GM23338 (cell line): ENCODE measurements at regions not wholly inside any gene's neighbourhood (a gene's known extent, or its start where the extent isn't known, plus 50 kb on each side); places are given as distances from the start of the nearest gene placed in this dataset.

Experiments used
- ATAC-seq: fragments of 200-7000 bp; cut with Tn5 transposase; 3 replicates; pipeline ENCODE4 v1.9.1; 2020
- DNase-seq: peaks from one replicate; pipeline ENCODE4 v3.0.0-alpha.2; 2015; ENCODE audit warnings: low spot score
- H2AFZ ChIP-seq: fragments of 200-600 bp; sonication (generic); 2 replicates; pipeline ENCODE4 v1.8.0; 2016; ENCODE audit warnings: antibody characterized with exemption, mild to moderate bottlenecking, moderate library complexity
- H3F3A ChIP-seq: fragments of 200-600 bp; sonication (generic); replicated peaks from 2 replicates; pipeline ENCODE4 v1.8.0; 2017; ENCODE audit warnings: antibody characterized with exemption, mixed run types, low read depth
- H3K27ac ChIP-seq: fragments of 200-600 bp; sonication (generic); 2 replicates; pipeline ENCODE4 v1.6.1; 2016; ENCODE audit warnings: low read depth
- H3K27me3 ChIP-seq: fragments of 200-600 bp; sonication (generic); 2 replicates; pipeline ENCODE4 v1.8.0; 2016; ENCODE audit warnings: mild to moderate bottlenecking, mixed run types, moderate library complexity; ENCODE audit not compliant: insufficient read depth
- H3K36me3 ChIP-seq: fragments of 200-600 bp; sonication (generic); 2 replicates; pipeline ENCODE4 v1.8.0; 2016; ENCODE audit warnings: mild to moderate bottlenecking; ENCODE audit not compliant: insufficient read depth
- H3K4me1 ChIP-seq: fragments of 200-600 bp; sonication (generic); 2 replicates; pipeline ENCODE4 v1.8.0; 2016; ENCODE audit warnings: mild to moderate bottlenecking, moderate library complexity; ENCODE audit not compliant: insufficient read depth
- H3K4me2 ChIP-seq: fragments of 200-600 bp; sonication (generic); 2 replicates; pipeline ENCODE4 v1.7.1; 2017; ENCODE audit warnings: mixed run types
- H3K4me3 ChIP-seq: fragments of 200-600 bp; sonication (generic); 2 replicates; pipeline ENCODE4 v1.6.1; 2016; ENCODE audit warnings: mixed run types
- H3K79me2 ChIP-seq: fragments of 200-600 bp; sonication (generic); replicated peaks from 2 replicates; pipeline ENCODE4 v1.8.0; 2017; ENCODE audit warnings: mild to moderate bottlenecking; ENCODE audit not compliant: insufficient read depth
- H3K9me2 ChIP-seq: fragments of 200-600 bp; sonication (generic); 2 replicates; pipeline ENCODE4 v1.8.0; 2017; ENCODE audit not compliant: insufficient read depth
- H4K20me1 ChIP-seq: fragments of 200-600 bp; sonication (generic); replicated peaks from 2 replicates; pipeline ENCODE4 v1.8.0; 2017; ENCODE audit warnings: mild to moderate bottlenecking; ENCODE audit not compliant: insufficient read depth
- H3K27ac Mint-ChIP-seq: 2 replicates; pipeline ENCODE4 v1.8.0; 2020; ENCODE audit warnings: inconsistent platforms, mild to moderate bottlenecking, moderate library complexity, mixed read lengths
- H3K27me3 Mint-ChIP-seq: 3 replicates; pipeline ENCODE4 v1.8.0; 2022; ENCODE audit warnings: low read depth, mild to moderate bottlenecking, moderate library complexity, mixed read lengths, inconsistent platforms; ENCODE audit not compliant: insufficient read depth, poor library complexity
- H3K36me3 Mint-ChIP-seq: 3 replicates; pipeline ENCODE4 v1.8.0; 2021; ENCODE audit warnings: low read depth, mild to moderate bottlenecking, inconsistent platforms, moderate library complexity, mixed read lengths
- H3K4me1 Mint-ChIP-seq: 3 replicates; pipeline ENCODE4 v1.8.0; 2020; ENCODE audit warnings: mild to moderate bottlenecking, inconsistent platforms, mixed read lengths
- H3K4me3 Mint-ChIP-seq: 3 replicates; pipeline ENCODE4 v1.8.0; 2021; ENCODE audit warnings: moderate library complexity, mild to moderate bottlenecking, inconsistent platforms, mixed read lengths
- H3K9me3 Mint-ChIP-seq: 3 replicates; pipeline ENCODE4 v1.8.0; 2020; ENCODE audit warnings: moderate library complexity, mild to moderate bottlenecking, inconsistent platforms, mixed read lengths
- CREB1 ChIP-seq: fragments of 250-450 bp; sonication (Bioruptor Pico); IDR thresholded peaks from 2 replicates; pipeline ENCODE4 v1.5.0; 2020; ENCODE audit warnings: low read depth, mild to moderate bottlenecking, moderate library complexity
- CTCF ChIP-seq, 2 experiments: fragments of 200-600 bp in 1 of 2; sonication (generic) in 1 of 2; conservative IDR thresholded peaks; 2 replicates each; pipeline versions ENCODE4 v1.5.1 to v1.6.1; 2016 to 2017; ENCODE audit warnings: antibody characterized with exemption in 2 of 2, low read depth in 2 of 2, mild to moderate bottlenecking in 2 of 2, moderate library complexity in 1 of 2
- EZH2 ChIP-seq: fragments of 200-600 bp; sonication (generic); IDR thresholded peaks from one replicate; pipeline ENCODE4 v1.8.0; 2017; ENCODE audit warnings: antibody characterized with exemption, mild to moderate bottlenecking, low read depth; ENCODE audit not compliant: unreplicated experiment
- EZH2phosphoT487 ChIP-seq: fragments of 200-600 bp; sonication (generic); IDR thresholded peaks from one replicate; pipeline ENCODE4 v1.8.1; 2018; ENCODE audit warnings: antibody characterized with exemption; ENCODE audit not compliant: unreplicated experiment
- JUNB ChIP-seq: IDR thresholded peaks from one replicate; pipeline ENCODE4 v1.6.1; 2016; ENCODE audit warnings: antibody characterized with exemption; ENCODE audit not compliant: unreplicated experiment
- NANOG ChIP-seq: IDR thresholded peaks from 2 replicates; pipeline ENCODE4 v1.6.1; 2016; ENCODE audit warnings: antibody characterized with exemption, borderline replicate concordance
- POLR2AphosphoS5 ChIP-seq: IDR thresholded peaks from 2 replicates; pipeline ENCODE4 v1.6.1; 2016; ENCODE audit warnings: antibody characterized with exemption, low read depth
- STAT1 ChIP-seq: IDR thresholded peaks from one replicate; pipeline ENCODE4 v1.6.1; 2016; ENCODE audit warnings: antibody characterized with exemption; ENCODE audit not compliant: unreplicated experiment
- ZNF114 ChIP-seq: fragments of 250-450 bp; sonication (Bioruptor Pico); IDR thresholded peaks from 2 replicates; pipeline ENCODE4 v1.5.0; 2020; ENCODE audit warnings: mild to moderate bottlenecking, moderate library complexity
- ZNF331 ChIP-seq: fragments of 250-450 bp; sonication (Bioruptor Pico); IDR thresholded peaks from 2 replicates; pipeline ENCODE4 v1.5.0; 2020; ENCODE audit warnings: low read depth, mild to moderate bottlenecking, moderate library complexity
- TF ChIP-seq, protein P1 (sequence below): fragments of 250-450 bp; sonication (Bioruptor Pico); IDR thresholded peaks from 2 replicates; pipeline ENCODE4 v1.5.0; 2020; ENCODE audit warnings: mild to moderate bottlenecking, moderate library complexity
- TF ChIP-seq, protein P2 (sequence below): IDR thresholded peaks from one replicate; pipeline ENCODE4 v1.6.1; 2018; ENCODE audit warnings: antibody characterized with exemption; ENCODE audit not compliant: unreplicated experiment
- TF ChIP-seq, protein P3 (sequence below): IDR thresholded peaks from 2 replicates; pipeline ENCODE4 v1.6.1; 2016; ENCODE audit warnings: antibody characterized with exemption

DNA sequence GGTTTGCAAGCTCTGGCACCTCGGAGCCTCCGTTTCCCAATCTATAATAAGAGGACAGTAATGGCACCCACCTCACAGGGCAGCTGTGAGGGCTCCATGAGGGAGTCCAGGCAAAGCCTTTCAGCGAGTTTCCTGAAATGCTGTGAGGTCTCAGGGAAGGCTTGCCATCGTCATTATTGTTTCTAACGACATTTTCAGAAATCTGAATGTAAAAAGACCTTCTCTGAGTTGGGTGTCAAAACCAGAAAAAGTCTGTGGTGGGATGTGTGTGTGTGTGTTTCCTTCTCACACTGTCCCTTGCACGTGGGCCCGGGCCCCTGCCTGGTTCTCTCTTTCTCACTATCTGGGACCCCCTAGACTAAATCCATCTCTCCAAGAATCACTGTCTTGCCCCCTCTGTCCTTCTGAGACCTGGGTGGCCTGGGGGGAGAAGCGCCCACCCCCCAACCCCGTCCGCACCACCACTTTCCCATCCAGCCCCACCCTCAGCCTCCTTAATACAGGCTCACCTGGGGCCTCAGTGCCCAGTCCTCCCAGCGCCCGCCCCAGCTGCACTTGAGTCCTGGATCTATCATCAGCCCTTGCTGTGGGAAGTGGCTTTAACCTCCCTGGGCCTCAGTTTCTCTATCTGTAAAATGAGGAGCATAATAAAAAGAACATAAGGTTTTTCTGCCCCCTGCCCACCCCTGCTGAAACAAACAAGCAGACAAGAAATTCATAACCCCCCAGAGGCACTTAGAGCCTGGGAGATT, 180.3 kb downstream of the C9orf50 start:
- DNase-seq (no peak), ATAC-seq (no peak)
- Mint-ChIP-seq H3K4me3 (no peak overlapping the region), H3K4me1 (peaks cover 32% of the 10 kb centered on the region), H3K27me3 (peaks cover 75% of the 10 kb centered on the region), H3K27ac (no peak overlapping the region), H3K9me3 (peaks cover 6% of the 10 kb centered on the region; the same call in 2 of the 3 replicates), H3K36me3 (no peaks in the 10 kb centered on the region)
- TF ChIP-seq POLR2AphosphoS5 (no peak), EZH2 (no peak), ZNF331 (CRISPR knock-in tag) (no peak), JUNB (no peak), CREB1 (no peak), EZH2phosphoT487 (no peak), NANOG (no peak), ZNF114 (no peak), CTCF (conservative IDR thresholded peaks at IDR 0.05; ENCODE audit: low read depth in 2 of 2) (no peak), STAT1 (no peak)
- TF ChIP-seq, protein P1, sequence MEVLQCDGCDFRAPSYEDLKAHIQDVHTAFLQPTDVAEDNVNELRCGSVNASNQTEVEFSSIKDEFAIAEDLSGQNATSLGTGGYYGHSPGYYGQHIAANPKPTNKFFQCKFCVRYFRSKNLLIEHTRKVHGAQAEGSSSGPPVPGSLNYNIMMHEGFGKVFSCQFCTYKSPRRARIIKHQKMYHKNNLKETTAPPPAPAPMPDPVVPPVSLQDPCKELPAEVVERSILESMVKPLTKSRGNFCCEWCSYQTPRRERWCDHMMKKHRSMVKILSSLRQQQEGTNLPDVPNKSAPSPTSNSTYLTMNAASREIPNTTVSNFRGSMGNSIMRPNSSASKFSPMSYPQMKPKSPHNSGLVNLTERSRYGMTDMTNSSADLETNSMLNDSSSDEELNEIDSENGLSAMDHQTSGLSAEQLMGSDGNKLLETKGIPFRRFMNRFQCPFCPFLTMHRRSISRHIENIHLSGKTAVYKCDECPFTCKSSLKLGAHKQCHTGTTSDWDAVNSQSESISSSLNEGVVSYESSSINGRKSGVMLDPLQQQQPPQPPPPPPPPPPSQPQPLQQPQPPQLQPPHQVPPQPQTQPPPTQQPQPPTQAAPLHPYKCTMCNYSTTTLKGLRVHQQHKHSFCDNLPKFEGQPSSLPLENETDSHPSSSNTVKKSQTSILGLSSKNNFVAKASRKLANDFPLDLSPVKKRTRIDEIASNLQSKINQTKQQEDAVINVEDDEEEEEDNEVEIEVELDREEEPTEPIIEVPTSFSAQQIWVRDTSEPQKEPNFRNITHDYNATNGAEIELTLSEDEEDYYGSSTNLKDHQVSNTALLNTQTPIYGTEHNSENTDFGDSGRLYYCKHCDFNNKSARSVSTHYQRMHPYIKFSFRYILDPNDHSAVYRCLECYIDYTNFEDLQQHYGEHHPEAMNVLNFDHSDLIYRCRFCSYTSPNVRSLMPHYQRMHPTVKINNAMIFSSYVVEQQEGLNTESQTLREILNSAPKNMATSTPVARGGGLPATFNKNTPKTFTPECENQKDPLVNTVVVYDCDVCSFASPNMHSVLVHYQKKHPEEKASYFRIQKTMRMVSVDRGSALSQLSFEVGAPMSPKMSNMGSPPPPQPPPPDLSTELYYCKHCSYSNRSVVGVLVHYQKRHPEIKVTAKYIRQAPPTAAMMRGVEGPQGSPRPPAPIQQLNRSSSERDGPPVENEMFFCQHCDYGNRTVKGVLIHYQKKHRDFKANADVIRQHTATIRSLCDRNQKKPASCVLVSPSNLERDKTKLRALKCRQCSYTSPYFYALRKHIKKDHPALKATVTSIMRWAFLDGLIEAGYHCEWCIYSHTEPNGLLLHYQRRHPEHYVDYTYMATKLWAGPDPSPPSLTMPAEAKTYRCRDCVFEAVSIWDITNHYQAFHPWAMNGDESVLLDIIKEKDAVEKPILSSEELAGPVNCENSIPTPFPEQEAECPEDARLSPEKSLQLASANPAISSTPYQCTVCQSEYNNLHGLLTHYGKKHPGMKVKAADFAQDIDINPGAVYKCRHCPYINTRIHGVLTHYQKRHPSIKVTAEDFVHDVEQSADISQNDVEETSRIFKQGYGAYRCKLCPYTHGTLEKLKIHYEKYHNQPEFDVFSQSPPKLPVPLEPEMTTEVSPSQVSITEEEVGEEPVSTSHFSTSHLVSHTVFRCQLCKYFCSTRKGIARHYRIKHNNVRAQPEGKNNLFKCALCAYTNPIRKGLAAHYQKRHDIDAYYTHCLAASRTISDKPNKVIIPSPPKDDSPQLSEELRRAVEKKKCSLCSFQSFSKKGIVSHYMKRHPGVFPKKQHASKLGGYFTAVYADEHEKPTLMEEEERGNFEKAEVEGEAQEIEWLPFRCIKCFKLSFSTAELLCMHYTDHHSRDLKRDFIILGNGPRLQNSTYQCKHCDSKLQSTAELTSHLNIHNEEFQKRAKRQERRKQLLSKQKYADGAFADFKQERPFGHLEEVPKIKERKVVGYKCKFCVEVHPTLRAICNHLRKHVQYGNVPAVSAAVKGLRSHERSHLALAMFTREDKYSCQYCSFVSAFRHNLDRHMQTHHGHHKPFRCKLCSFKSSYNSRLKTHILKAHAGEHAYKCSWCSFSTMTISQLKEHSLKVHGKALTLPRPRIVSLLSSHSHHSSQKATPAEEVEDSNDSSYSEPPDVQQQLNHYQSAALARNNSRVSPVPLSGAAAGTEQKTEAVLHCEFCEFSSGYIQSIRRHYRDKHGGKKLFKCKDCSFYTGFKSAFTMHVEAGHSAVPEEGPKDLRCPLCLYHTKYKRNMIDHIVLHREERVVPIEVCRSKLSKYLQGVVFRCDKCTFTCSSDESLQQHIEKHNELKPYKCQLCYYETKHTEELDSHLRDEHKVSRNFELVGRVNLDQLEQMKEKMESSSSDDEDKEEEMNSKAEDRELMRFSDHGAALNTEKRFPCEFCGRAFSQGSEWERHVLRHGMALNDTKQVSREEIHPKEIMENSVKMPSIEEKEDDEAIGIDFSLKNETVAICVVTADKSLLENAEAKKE (CRISPR knock-in tag) = no peak
- TF ChIP-seq, protein P2, sequence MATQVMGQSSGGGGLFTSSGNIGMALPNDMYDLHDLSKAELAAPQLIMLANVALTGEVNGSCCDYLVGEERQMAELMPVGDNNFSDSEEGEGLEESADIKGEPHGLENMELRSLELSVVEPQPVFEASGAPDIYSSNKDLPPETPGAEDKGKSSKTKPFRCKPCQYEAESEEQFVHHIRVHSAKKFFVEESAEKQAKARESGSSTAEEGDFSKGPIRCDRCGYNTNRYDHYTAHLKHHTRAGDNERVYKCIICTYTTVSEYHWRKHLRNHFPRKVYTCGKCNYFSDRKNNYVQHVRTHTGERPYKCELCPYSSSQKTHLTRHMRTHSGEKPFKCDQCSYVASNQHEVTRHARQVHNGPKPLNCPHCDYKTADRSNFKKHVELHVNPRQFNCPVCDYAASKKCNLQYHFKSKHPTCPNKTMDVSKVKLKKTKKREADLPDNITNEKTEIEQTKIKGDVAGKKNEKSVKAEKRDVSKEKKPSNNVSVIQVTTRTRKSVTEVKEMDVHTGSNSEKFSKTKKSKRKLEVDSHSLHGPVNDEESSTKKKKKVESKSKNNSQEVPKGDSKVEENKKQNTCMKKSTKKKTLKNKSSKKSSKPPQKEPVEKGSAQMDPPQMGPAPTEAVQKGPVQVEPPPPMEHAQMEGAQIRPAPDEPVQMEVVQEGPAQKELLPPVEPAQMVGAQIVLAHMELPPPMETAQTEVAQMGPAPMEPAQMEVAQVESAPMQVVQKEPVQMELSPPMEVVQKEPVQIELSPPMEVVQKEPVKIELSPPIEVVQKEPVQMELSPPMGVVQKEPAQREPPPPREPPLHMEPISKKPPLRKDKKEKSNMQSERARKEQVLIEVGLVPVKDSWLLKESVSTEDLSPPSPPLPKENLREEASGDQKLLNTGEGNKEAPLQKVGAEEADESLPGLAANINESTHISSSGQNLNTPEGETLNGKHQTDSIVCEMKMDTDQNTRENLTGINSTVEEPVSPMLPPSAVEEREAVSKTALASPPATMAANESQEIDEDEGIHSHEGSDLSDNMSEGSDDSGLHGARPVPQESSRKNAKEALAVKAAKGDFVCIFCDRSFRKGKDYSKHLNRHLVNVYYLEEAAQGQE = no peak
- TF ChIP-seq, protein P3, sequence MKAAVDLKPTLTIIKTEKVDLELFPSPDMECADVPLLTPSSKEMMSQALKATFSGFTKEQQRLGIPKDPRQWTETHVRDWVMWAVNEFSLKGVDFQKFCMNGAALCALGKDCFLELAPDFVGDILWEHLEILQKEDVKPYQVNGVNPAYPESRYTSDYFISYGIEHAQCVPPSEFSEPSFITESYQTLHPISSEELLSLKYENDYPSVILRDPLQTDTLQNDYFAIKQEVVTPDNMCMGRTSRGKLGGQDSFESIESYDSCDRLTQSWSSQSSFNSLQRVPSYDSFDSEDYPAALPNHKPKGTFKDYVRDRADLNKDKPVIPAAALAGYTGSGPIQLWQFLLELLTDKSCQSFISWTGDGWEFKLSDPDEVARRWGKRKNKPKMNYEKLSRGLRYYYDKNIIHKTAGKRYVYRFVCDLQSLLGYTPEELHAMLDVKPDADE = no peak
- Histone ChIP-seq H3K36me3 (no peaks in the 10 kb centered on the region), H3K27me3 (peaks cover 72% of the 10 kb centered on the region), H3K4me2 (no peak overlapping the region), H3K9me2 (no peaks in the 10 kb centered on the region), H3K4me1 (peaks cover 14% of the 10 kb centered on the region; the same call in 1 of the 2 replicates), H3K79me2 (no peaks in the 10 kb centered on the region), H3K27ac (no peak overlapping the region), H3K4me3 (no peak overlapping the region), H2AFZ (no peak overlapping the region), H4K20me1 (no peaks in the 10 kb centered on the region), H3F3A (0 out of 2 replicates have a peak, but pooled peaks cover 2% of the 10 kb centered on the region)
